ENCODE measurements at regions not wholly inside any gene's neighbourhood (a gene's known extent, or its start where the extent isn't known, plus 50 kb on each side); places are given as distances from the start of the nearest gene placed in this dataset.
"Not testable (repeated sequence)": the region's sequence is repeated elsewhere in the genome, so short reads cannot be mapped to it uniquely, and the experiment has no call there.

GRCh38 chr12:14032191-14032590 is 50.8 kb upstream of the GRIN2B start:
- H3K4me3 ChIP-seq (ENCODE audit: low read length in 3 of 3); intact Hi-C loops (cut with DNase I); H3K9ac ChIP-seq (ENCODE audit: low read length in 3 of 3); H3K27ac ChIP-seq (ENCODE audit: low read depth in 2 of 2, low read length in 2 of 2); DNase-seq; H3K36me3 ChIP-seq (ENCODE audit: control insufficient read depth in 2 of 3, insufficient read depth in 3 of 3, low read length in 3 of 3); H3K27me3 ChIP-seq (ENCODE audit: control insufficient read depth, insufficient read depth, low read length); H3K9me3 ChIP-seq (ENCODE audit: control insufficient read depth in 2 of 3, insufficient read depth in 1 of 3, low read length in 3 of 3); H3K4me1 ChIP-seq (ENCODE audit: control insufficient read depth in 2 of 3, insufficient read depth in 2 of 3, low read depth in 1 of 3, low read length in 3 of 3); FAIRE-seq: not testable (repeated sequence)

GRCh38 chr12:14043776-14044175 is 62.4 kb upstream of the GRIN2B start:
- no peak overlapping the region for H3K27ac ChIP-seq (ENCODE audit: low read depth in 2 of 2, low read length in 2 of 2)
- no peaks in the 10 kb centered on the region for H3K4me1 ChIP-seq (ENCODE audit: control insufficient read depth in 2 of 3, insufficient read depth in 2 of 3, low read depth in 1 of 3, low read length in 3 of 3)
- H3K9me3 ChIP-seq (ENCODE audit: control insufficient read depth in 2 of 3, insufficient read depth in 1 of 3, low read length in 3 of 3) = no peaks in the 10 kb centered on the region
- DNase-seq (no peak), FAIRE-seq (no peak)
- H3K9ac ChIP-seq (ENCODE audit: low read length in 3 of 3) = no peak overlapping the region
- intact Hi-C loops (cut with DNase I) = no loop called here
- no peak for TF ChIP-seq CTCF (IDR thresholded peaks at IDR 0.05; ENCODE audit: borderline replicate concordance, extremely low read depth, insufficient read depth)
- no peak overlapping the region for H3K4me3 ChIP-seq (ENCODE audit: low read length in 3 of 3)
- H3K27me3 ChIP-seq (ENCODE audit: control insufficient read depth, insufficient read depth, low read length) = no peaks in the 10 kb centered on the region
- H3K36me3 ChIP-seq (ENCODE audit: control insufficient read depth in 2 of 3, insufficient read depth in 3 of 3, low read length in 3 of 3) = no peaks in the 10 kb centered on the region

- no peak overlapping the region for H3K27ac ChIP-seq (ENCODE audit: low read depth in 2 of 2, low read length in 2 of 2)
- H3K9ac ChIP-seq (ENCODE audit: low read length in 3 of 3) = no peak overlapping the region
- H3K4me1 ChIP-seq (ENCODE audit: control insufficient read depth in 2 of 3, insufficient read depth in 2 of 3, low read depth in 1 of 3, low read length in 3 of 3) = no peaks in the 10 kb centered on the region
- intact Hi-C loops (cut with DNase I) = no loop called here
- H3K9me3 ChIP-seq (ENCODE audit: control insufficient read depth in 2 of 3, insufficient read depth in 1 of 3, low read length in 3 of 3) = no peaks in the 10 kb centered on the region
- TF ChIP-seq CTCF (IDR thresholded peaks at IDR 0.05; ENCODE audit: borderline replicate concordance, extremely low read depth, insufficient read depth) = no peak
- no peak overlapping the region for H3K4me3 ChIP-seq (ENCODE audit: low read length in 3 of 3)
- no peak for DNase-seq
- H3K36me3 ChIP-seq (ENCODE audit: control insufficient read depth in 2 of 3, insufficient read depth in 3 of 3, low read length in 3 of 3) = no peaks in the 10 kb centered on the region
- H3K27me3 ChIP-seq (ENCODE audit: control insufficient read depth, insufficient read depth, low read length) = no peaks in the 10 kb centered on the region
- no peak for FAIRE-seq
Measured at GRCh38 chr12:14048941-14049545, 67.6 kb upstream of the GRIN2B start.

GRCh38 chr12:14057895-14058294 is 76.5 kb upstream of the GRIN2B start:
- TF ChIP-seq CTCF (IDR thresholded peaks at IDR 0.05; ENCODE audit: borderline replicate concordance, extremely low read depth, insufficient read depth) = no peak

More at GRCh38 chr12:14057895-14058294, 76.5 kb upstream of the GRIN2B start:
- FAIRE-seq (no peak), DNase-seq (peak in 1 of 5 donors; percentile 8)
- Histone ChIP-seq H3K27ac (ENCODE audit: low read depth in 2 of 2, low read length in 2 of 2) (no peak overlapping the region), H3K36me3 (ENCODE audit: control insufficient read depth in 2 of 3, insufficient read depth in 3 of 3, low read length in 3 of 3) (no peaks in the 10 kb centered on the region), H3K9ac (ENCODE audit: low read length in 3 of 3) (no peak overlapping the region), H3K9me3 (ENCODE audit: control insufficient read depth in 2 of 3, insufficient read depth in 1 of 3, low read length in 3 of 3) (no peaks in the 10 kb centered on the region), H3K4me1 (ENCODE audit: control insufficient read depth in 2 of 3, insufficient read depth in 2 of 3, low read depth in 1 of 3, low read length in 3 of 3) (no peaks in the 10 kb centered on the region), H3K27me3 (ENCODE audit: control insufficient read depth, insufficient read depth, low read length) (no peaks in the 10 kb centered on the region), H3K4me3 (ENCODE audit: low read length in 3 of 3) (no peak overlapping the region)
- intact Hi-C loops (cut with DNase I) = no loop called here
